RWPE2 (cell line): ENCODE measurements at regions not wholly inside any gene's neighbourhood (a gene's known extent, or its start where the extent isn't known, plus 50 kb on each side); places are given as distances from the start of the nearest gene placed in this dataset.

Source experiments
- ATAC-seq: fragments of 200-7000 bp; cut with Tn5 transposase; 3 replicates; pipeline ENCODE4 v1.9.1; 2021; ENCODE audit warnings: low read depth
- DNase-seq: peaks from one replicate; pipeline ENCODE4 v3.0.0-alpha.2; 2020; ENCODE audit warnings: low spot score
- H3K27ac ChIP-seq: fragments of 450-650 bp; 2 replicates; pipeline ENCODE4 v1.5.1; 2017; ENCODE audit warnings: mild to moderate bottlenecking; ENCODE audit not compliant: poor library complexity, severe bottlenecking
- H3K27me3 ChIP-seq: fragments of 250-450 bp; sonication (Bioruptor Pico); 2 replicates; pipeline ENCODE4 v1.5.1; 2021; ENCODE audit warnings: mild to moderate bottlenecking, moderate library complexity; ENCODE audit not compliant: insufficient read depth, poor library complexity, severe bottlenecking
- H3K36me3 ChIP-seq: fragments of 250-450 bp; sonication (Bioruptor Pico); 2 replicates; pipeline ENCODE4 v1.5.1; 2020; ENCODE audit warnings: low read depth, mild to moderate bottlenecking, moderate library complexity
- H3K4me1 ChIP-seq: fragments of 250-450 bp; sonication (Bioruptor Pico); 2 replicates; pipeline ENCODE4 v1.5.1; 2021; ENCODE audit warnings: mild to moderate bottlenecking, moderate library complexity; ENCODE audit not compliant: insufficient read depth, poor library complexity, severe bottlenecking
- H3K4me3 ChIP-seq: fragments of 250-450 bp; sonication (Bioruptor Pico); 2 replicates; pipeline ENCODE4 v1.5.1; 2021; ENCODE audit warnings: mild to moderate bottlenecking, moderate library complexity; ENCODE audit not compliant: severe bottlenecking
- H3K9me3 ChIP-seq: fragments of 250-450 bp; sonication (Bioruptor Pico); 2 replicates; pipeline ENCODE4 v1.5.1; 2021; ENCODE audit warnings: mild to moderate bottlenecking, moderate library complexity; ENCODE audit not compliant: severe bottlenecking
- TF ChIP-seq, protein P1 (sequence below): fragments of 450-650 bp; IDR thresholded peaks from one replicate; pipeline ENCODE4 v1.5.1; 2017; ENCODE audit warnings: mild to moderate bottlenecking, moderate library complexity; ENCODE audit not compliant: poor library complexity, severe bottlenecking

DNA sequence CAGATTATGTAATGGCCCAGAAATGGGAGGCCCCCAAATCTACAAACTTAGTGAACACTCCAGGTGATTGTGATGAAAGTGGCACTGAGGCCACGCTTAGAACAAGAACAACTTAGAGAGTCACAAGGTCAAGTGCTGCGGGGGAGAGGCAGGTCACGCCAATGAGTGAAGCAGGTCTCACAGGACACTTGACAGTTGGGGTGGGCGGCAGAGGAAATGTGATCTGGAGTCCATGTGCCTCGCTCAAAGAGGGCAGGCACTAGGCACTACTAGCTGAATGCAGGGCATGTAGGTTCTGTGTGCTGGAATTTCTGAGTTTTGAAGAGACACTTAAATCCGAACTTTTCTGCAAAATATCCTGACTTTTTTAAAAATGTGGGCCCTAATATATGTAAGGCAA is 193.2 kb upstream of the RORB start:
- TF ChIP-seq, protein P1, sequence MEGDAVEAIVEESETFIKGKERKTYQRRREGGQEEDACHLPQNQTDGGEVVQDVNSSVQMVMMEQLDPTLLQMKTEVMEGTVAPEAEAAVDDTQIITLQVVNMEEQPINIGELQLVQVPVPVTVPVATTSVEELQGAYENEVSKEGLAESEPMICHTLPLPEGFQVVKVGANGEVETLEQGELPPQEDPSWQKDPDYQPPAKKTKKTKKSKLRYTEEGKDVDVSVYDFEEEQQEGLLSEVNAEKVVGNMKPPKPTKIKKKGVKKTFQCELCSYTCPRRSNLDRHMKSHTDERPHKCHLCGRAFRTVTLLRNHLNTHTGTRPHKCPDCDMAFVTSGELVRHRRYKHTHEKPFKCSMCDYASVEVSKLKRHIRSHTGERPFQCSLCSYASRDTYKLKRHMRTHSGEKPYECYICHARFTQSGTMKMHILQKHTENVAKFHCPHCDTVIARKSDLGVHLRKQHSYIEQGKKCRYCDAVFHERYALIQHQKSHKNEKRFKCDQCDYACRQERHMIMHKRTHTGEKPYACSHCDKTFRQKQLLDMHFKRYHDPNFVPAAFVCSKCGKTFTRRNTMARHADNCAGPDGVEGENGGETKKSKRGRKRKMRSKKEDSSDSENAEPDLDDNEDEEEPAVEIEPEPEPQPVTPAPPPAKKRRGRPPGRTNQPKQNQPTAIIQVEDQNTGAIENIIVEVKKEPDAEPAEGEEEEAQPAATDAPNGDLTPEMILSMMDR, result no peak
- DNase-seq, result no peak
- Histone ChIP-seq H3K27me3 (peaks cover under 1% of the 10 kb centered on the region), H3K4me3 (no peak overlapping the region), H3K36me3 (no peaks in the 10 kb centered on the region), H3K9me3 (no peaks in the 10 kb centered on the region), H3K27ac (no peak overlapping the region), H3K4me1 (no peaks in the 10 kb centered on the region)
- ATAC-seq, result no peak

DNA sequence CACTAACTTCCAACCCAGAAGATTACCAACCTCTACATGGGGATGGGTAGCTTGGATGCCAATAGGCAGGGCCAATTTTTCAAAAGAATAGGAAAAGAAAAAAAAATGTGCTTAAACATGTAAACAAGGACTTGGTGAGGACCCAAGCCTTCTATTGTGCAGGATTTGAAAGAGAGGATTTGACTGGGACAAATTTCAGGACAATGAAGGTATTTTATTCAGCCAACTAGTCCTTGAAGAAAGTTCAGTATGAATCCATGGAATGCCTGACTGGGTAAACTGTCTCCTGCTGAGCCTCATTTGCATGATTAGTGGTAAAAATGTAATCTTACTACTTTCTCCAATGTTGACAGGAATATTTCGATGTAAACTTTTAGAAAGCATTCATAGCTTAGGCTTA is 192.5 kb upstream of the RORB start:
- Histone ChIP-seq H3K27me3 (no peaks in the 10 kb centered on the region), H3K36me3 (no peaks in the 10 kb centered on the region), H3K4me3 (no peak overlapping the region), H3K27ac (no peak overlapping the region), H3K4me1 (no peaks in the 10 kb centered on the region), H3K9me3 (no peaks in the 10 kb centered on the region)
- DNase-seq (no peak), ATAC-seq (no peak)
- TF ChIP-seq, protein P1, result no peak

DNA sequence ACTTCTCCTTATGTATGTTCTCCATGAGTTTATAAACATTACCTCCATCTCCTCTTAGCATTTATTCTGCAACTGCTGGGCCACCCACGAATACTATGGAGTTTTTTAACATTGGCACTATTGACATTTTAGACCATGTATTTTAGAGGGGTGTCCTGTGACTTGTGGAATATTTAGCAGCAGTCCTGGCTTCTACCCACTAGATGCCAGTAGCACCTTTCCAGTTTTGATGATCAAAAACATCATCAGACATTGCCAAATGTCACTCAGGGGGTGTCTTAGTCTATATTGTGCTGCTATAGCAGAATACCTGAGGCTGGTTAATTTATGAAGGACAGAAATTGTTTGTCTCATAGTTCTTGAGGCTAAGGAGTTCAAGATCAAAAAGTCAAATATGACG is 187.5 kb upstream of the RORB start:
- H3K36me3 ChIP-seq, result no peaks in the 10 kb centered on the region
- no peak overlapping the region for H3K27ac ChIP-seq
- H3K27me3 ChIP-seq, result peaks cover 4% of the 10 kb centered on the region
- ATAC-seq (no peak), DNase-seq (no peak)
- H3K4me1 ChIP-seq, result no peaks in the 10 kb centered on the region
- TF ChIP-seq, protein P1, result no peak
- no peaks in the 10 kb centered on the region for H3K9me3 ChIP-seq
- H3K4me3 ChIP-seq, result no peak overlapping the region

DNA sequence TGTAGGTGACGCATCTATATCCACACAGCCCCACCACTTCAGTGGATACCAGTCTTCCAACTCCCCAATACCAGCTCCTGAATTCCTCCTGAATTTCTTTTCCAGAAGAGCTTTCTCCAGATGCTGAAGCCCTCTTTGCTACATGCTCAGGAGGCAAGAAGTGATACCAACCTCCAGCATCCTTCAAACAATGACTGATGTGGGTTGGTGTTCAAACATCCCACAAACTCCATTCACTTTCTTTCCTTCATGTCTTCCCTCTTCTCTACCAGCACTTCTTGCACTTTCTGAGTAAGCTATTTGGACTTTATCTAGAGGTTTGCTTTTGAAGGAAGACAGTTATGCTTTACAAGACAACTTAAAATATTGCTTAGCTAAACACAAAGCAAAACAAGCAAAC is 179.9 kb upstream of the RORB start:
- H3K27me3 ChIP-seq, result no peaks in the 10 kb centered on the region
- H3K36me3 ChIP-seq, result no peaks in the 10 kb centered on the region
- H3K4me1 ChIP-seq, result no peaks in the 10 kb centered on the region
- no peak overlapping the region for H3K4me3 ChIP-seq
- H3K27ac ChIP-seq, result no peak overlapping the region
- no peaks in the 10 kb centered on the region for H3K9me3 ChIP-seq
- no peak for ATAC-seq
- TF ChIP-seq, protein P1, result no peak
- no peak for DNase-seq

DNA sequence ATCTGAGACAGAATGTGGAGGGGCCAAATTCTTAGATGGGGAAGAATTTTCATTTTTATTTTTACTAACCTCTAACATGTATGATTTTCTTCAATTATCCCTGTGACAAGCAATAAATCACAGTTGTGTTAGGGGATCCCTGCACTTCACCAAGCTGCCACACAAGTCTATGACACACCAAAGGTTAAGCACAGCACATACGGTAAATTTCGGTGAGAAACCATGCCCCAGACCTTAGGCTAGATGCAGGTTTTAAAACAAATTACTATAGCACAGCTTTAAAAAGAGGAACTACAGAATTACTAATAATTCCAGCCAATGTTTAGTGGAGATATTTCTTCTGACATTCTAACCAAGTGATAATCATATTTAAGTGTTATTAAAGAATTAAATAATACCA is 175.7 kb upstream of the RORB start:
- Histone ChIP-seq H3K4me1 (no peaks in the 10 kb centered on the region), H3K9me3 (no peaks in the 10 kb centered on the region), H3K27me3 (no peaks in the 10 kb centered on the region), H3K36me3 (no peaks in the 10 kb centered on the region), H3K4me3 (no peak overlapping the region), H3K27ac (no peak overlapping the region)
- TF ChIP-seq, protein P1, result no peak
- ATAC-seq (no peak), DNase-seq (no peak)
